Vagina (tissue), 2 donors: ENCODE measurements at regions not wholly inside any gene's neighbourhood (a gene's known extent, or its start where the extent isn't known, plus 50 kb on each side); places are given as distances from the start of the nearest gene placed in this dataset.

Experiments
- CTCF ChIP-seq, 3 experiments: fragments of 450-650 bp in 2 of 3; fragments of 200-600 bp in 1 of 3; sonication (generic) in 1 of 3; IDR thresholded peaks; one replicate each; pipeline ENCODE4 v1.5.1; 2017 to 2019; ENCODE audit warnings: antibody characterized with exemption in 3 of 3, mild to moderate bottlenecking in 2 of 3, moderate library complexity in 2 of 3
- POLR2A ChIP-seq, 2 donors: fragments of 450-650 bp; IDR thresholded peaks; one replicate each; pipeline ENCODE4 v1.6.1; 2017; ENCODE audit warnings: antibody characterized with exemption in 2 of 2, mild to moderate bottlenecking in 2 of 2, moderate library complexity in 2 of 2
- POLR2AphosphoS5 ChIP-seq, 2 donors: sonication (generic); formaldehyde crosslinking; IDR thresholded peaks; one replicate each; pipeline ENCODE4 v1.9.0; 2017; ENCODE audit warnings: antibody characterized with exemption in 2 of 2, mild to moderate bottlenecking in 2 of 2, low read depth in 1 of 2; ENCODE audit not compliant: insufficient read depth in 1 of 2

- TF ChIP-seq CTCF (IDR thresholded peaks at IDR 0.05) (no peak), POLR2A (IDR thresholded peaks at IDR 0.05) (no peak), POLR2AphosphoS5 (IDR thresholded peaks at IDR 0.05; ENCODE audit: insufficient read depth in 1 of 2, low read depth in 1 of 2) (no peak)
Observed at GRCh38 chrX:40284852-40285251, 187.1 kb upstream of the BCOR start.
